IMR-90 (cell line): ENCODE measurements at regions not wholly inside any gene's neighbourhood (a gene's known extent, or its start where the extent isn't known, plus 50 kb on each side); places are given as distances from the start of the nearest gene placed in this dataset.

ENCODE experiments used
- ATAC-seq: fragments of 200-7000 bp; cut with Tn5 transposase; 2 replicates; pipeline ENCODE4 v1.9.1; 2020; ENCODE audit warnings: low read depth, mild to moderate bottlenecking, moderate library complexity
- BruUV-seq: library from RNA; stranded (reverse); fragments of 400-500 nt; replicated peaks from 2 replicates; lab custom pipeline; 2021; lab: Mats Ljungman, UMichigan
- CTCF ChIA-PET: fragments of 300-600 bp; formaldehyde crosslinking; extraction: SDS; loops from one replicate; lab custom pipeline; 2021; ENCODE audit warnings: antibody characterized with exemption; lab: Yijun Ruan, JAX
- POLR2A ChIA-PET: fragments of 300-600 bp; sonication (Branson Sonifier 250); formaldehyde crosslinking; loops from one replicate; lab custom pipeline; 2022; ENCODE audit warnings: antibody characterized with exemption; ENCODE audit not compliant: unreplicated experiment; lab: Charles Lee
- DNase-seq: peaks from one replicate; pipeline ENCODE4 v3.0.0; 2013
- H2AFZ ChIP-seq: replicated peaks from 2 replicates; pipeline ENCODE3; 2013; ENCODE audit warnings: low read length, mild to moderate bottlenecking; ENCODE audit not compliant: poor library complexity
- H2AK5ac ChIP-seq: 2 replicates; pipeline ENCODE4 v1.6.1; 2013; ENCODE audit warnings: low read depth, low read length, inconsistent platforms
- H2AK9ac ChIP-seq: replicated peaks from 2 replicates; pipeline ENCODE3; 2013; ENCODE audit warnings: mild to moderate bottlenecking, low read depth, low read length, moderate library complexity; ENCODE audit not compliant: poor library complexity
- H2BK120ac ChIP-seq: 2 replicates; pipeline ENCODE4 v1.6.1; 2013; ENCODE audit warnings: low read depth, low read length, inconsistent platforms
- H2BK15ac ChIP-seq: 3 replicates; pipeline ENCODE4 v1.6.1; 2013; ENCODE audit warnings: low read depth, low read length, inconsistent platforms
- H2BK20ac ChIP-seq: 2 replicates; pipeline ENCODE4 v1.6.1; 2013; ENCODE audit warnings: low read depth, mild to moderate bottlenecking, inconsistent platforms, low read length, moderate library complexity
- H2BK5ac ChIP-seq: 2 replicates; pipeline ENCODE4 v1.6.1; 2013; ENCODE audit warnings: mild to moderate bottlenecking, low read depth, low read length, inconsistent platforms; ENCODE audit not compliant: poor library complexity, severe bottlenecking
- H3K14ac ChIP-seq: replicated peaks from 2 replicates; pipeline ENCODE4 v1.6.1; 2013; ENCODE audit warnings: low read depth, low read length, inconsistent platforms
- H3K18ac ChIP-seq: 2 replicates; pipeline ENCODE4 v1.6.1; 2013; ENCODE audit warnings: low read depth, low read length, control low read depth
- H3K23ac ChIP-seq: 2 replicates; pipeline ENCODE4 v1.6.1; 2013; ENCODE audit warnings: low read depth, low read length, inconsistent platforms
- H3K27ac ChIP-seq: 2 replicates; pipeline ENCODE4 v1.5.1; 2013; ENCODE audit warnings: mild to moderate bottlenecking, control low read depth, low read length; ENCODE audit not compliant: insufficient read depth
- H3K27me3 ChIP-seq: 2 replicates; pipeline ENCODE4 v1.6.1; 2013; ENCODE audit warnings: low read length; ENCODE audit not compliant: control insufficient read depth, insufficient read depth
- H3K36me3 ChIP-seq: 2 replicates; pipeline ENCODE4 v1.6.1; 2013; ENCODE audit warnings: low read length, mixed read lengths; ENCODE audit not compliant: control insufficient read depth, insufficient read depth
- H3K4ac ChIP-seq: 2 replicates; pipeline ENCODE4 v1.6.1; 2013; ENCODE audit warnings: low read depth, low read length, inconsistent platforms
- H3K4me1 ChIP-seq: 2 replicates; pipeline ENCODE4 v1.6.1; 2013; ENCODE audit warnings: low read length, mixed read lengths; ENCODE audit not compliant: control insufficient read depth, insufficient read depth
- H3K4me2 ChIP-seq: 2 replicates; pipeline ENCODE4 v1.6.1; 2013; ENCODE audit warnings: low read depth, mild to moderate bottlenecking, control low read depth, low read length, moderate library complexity
- H3K4me3 ChIP-seq: 2 replicates; pipeline ENCODE4 v1.5.1; 2013; ENCODE audit warnings: low read depth, mild to moderate bottlenecking, control low read depth, low read length, moderate library complexity; ENCODE audit not compliant: insufficient read depth
- H3K56ac ChIP-seq: 2 replicates; pipeline ENCODE4 v1.6.1; 2013; ENCODE audit warnings: low read length, inconsistent platforms; ENCODE audit not compliant: insufficient read depth; ENCODE audit errors: extremely low read depth
- H3K79me1 ChIP-seq, 2 experiments: 2 replicates each; pipeline ENCODE4 v1.6.1; 2013; ENCODE audit warnings: low read length in 2 of 2, inconsistent platforms in 1 of 2, low read depth in 1 of 2
- H3K9ac ChIP-seq: 2 replicates; pipeline ENCODE4 v1.6.1; 2013; ENCODE audit warnings: low read depth, low read length, control low read depth
- H3K9me1 ChIP-seq: 2 replicates; pipeline ENCODE4 v1.6.1; 2013; ENCODE audit warnings: low read length, inconsistent platforms; ENCODE audit not compliant: insufficient read depth
- H3K9me3 ChIP-seq: 2 replicates; pipeline ENCODE4 v1.6.1; 2013; ENCODE audit warnings: low read length; ENCODE audit not compliant: control insufficient read depth, insufficient read depth
- H4K20me1 ChIP-seq: 2 replicates; pipeline ENCODE4 v1.6.1; 2013; ENCODE audit warnings: low read length, inconsistent platforms; ENCODE audit not compliant: insufficient read depth
- H4K5ac ChIP-seq: 2 replicates; pipeline ENCODE4 v1.6.1; 2013; ENCODE audit warnings: mild to moderate bottlenecking, low read depth, low read length, control low read depth
- H4K8ac ChIP-seq, 2 experiments: 2 replicates each; pipeline ENCODE4 v1.6.1; 2013; ENCODE audit warnings: low read depth in 2 of 2, low read length in 2 of 2, control low read depth in 1 of 2, inconsistent platforms in 1 of 2
- H4K91ac ChIP-seq: 2 replicates; pipeline ENCODE4 v1.6.1; 2013; ENCODE audit warnings: low read depth, low read length, inconsistent platforms; ENCODE audit not compliant: insufficient read depth
- BHLHE40 ChIP-seq: fragments of 150-350 bp; IDR thresholded peaks from 2 replicates; pipeline ENCODE4 v1.6.1; 2016; ENCODE audit warnings: mild to moderate bottlenecking, low read depth, low read length
- CEBPB ChIP-seq: IDR thresholded peaks from 2 replicates; pipeline ENCODE4 v1.6.1; 2012; ENCODE audit warnings: low read depth, low read length, improper control_type of control experiment
- CHD1 ChIP-seq: IDR thresholded peaks from 2 replicates; pipeline ENCODE4 v1.6.1; 2012; ENCODE audit warnings: low read depth, low read length, improper control_type of control experiment
- FOS ChIP-seq: fragments of 150-350 bp; IDR thresholded peaks from 2 replicates; pipeline ENCODE4 v1.6.1; 2016; ENCODE audit warnings: low read depth, low read length
- MAFK ChIP-seq: IDR thresholded peaks from 2 replicates; pipeline ENCODE4 v1.6.1; 2012; ENCODE audit warnings: low read depth, low read length, improper control_type of control experiment
- MAZ ChIP-seq: IDR thresholded peaks from 2 replicates; pipeline ENCODE4 v1.6.1; 2012; ENCODE audit warnings: low read depth, mild to moderate bottlenecking, low read length, improper control_type of control experiment, moderate library complexity, borderline replicate concordance
- MXI1 ChIP-seq: IDR thresholded peaks from 2 replicates; pipeline ENCODE4 v1.6.1; 2012; ENCODE audit warnings: low read depth, mild to moderate bottlenecking, low read length, moderate library complexity, borderline replicate concordance
- NFE2L2 ChIP-seq: fragments of 150-350 bp; IDR thresholded peaks from 2 replicates; pipeline ENCODE4 v1.6.1; 2016; ENCODE audit warnings: low read depth, mild to moderate bottlenecking, low read length
- POLR2A ChIP-seq: IDR thresholded peaks from 2 replicates; pipeline ENCODE4 v1.6.1; 2012; ENCODE audit warnings: mild to moderate bottlenecking, low read depth, low read length
- RAD21 ChIP-seq: IDR thresholded peaks from 2 replicates; pipeline ENCODE4 v1.6.1; 2012; ENCODE audit warnings: low read length, improper control_type of control experiment
- RCOR1 ChIP-seq: IDR thresholded peaks from 2 replicates; pipeline ENCODE4 v1.6.1; 2012; ENCODE audit warnings: mild to moderate bottlenecking, low read length, improper control_type of control experiment; ENCODE audit not compliant: insufficient replicate concordance
- RFX5 ChIP-seq: IDR thresholded peaks from 2 replicates; pipeline ENCODE4 v1.8.0; 2012; ENCODE audit warnings: low read depth, mild to moderate bottlenecking, low read length, moderate library complexity
- SMC3 ChIP-seq: fragments of 150-350 bp; IDR thresholded peaks from 2 replicates; pipeline ENCODE4 v1.6.1; 2016; ENCODE audit warnings: low read depth, mild to moderate bottlenecking, antibody characterized with exemption, low read length, moderate library complexity
- WGBS, 2 experiments: methylation state at CpG; one replicate each; pipeline versions ENCODE4 v1.1.5 to v1.1.7; 2013; ENCODE audit warnings: missing lambda C conversion rate in 2 of 2; ENCODE audit not compliant: insufficient read length in 1 of 2; ENCODE audit errors: extremely low coverage in 2 of 2; 5-methylcytosine and 5-hydroxymethylcytosine counted together
- dilution Hi-C: fragments of 300-500 bp; cut with HindIII; formaldehyde crosslinking; loops from one replicate; pipeline ENCODE4 v1.14.3; 2018; ENCODE audit warnings: low sequenced_read_pairs; ENCODE audit not compliant: unreplicated experiment
- in situ Hi-C: fragments of 300-500 bp; cut with MboI; formaldehyde crosslinking; loops from 3 replicates; pipeline ENCODE4 v1.14.3; 2019; ENCODE audit warnings: low sequenced_read_pairs, inconsistent platforms, mixed read lengths
- intact Hi-C: fragments of 100-400 bp; cut with micrococcal nuclease; formaldehyde crosslinking; loops from 2 replicates; pipeline ENCODE4 v1.10.0; 2022
- TF ChIP-seq, protein P1 (sequence below): conservative IDR thresholded peaks from 2 replicates; pipeline ENCODE4 v1.5.1; 2012; ENCODE audit warnings: mild to moderate bottlenecking, low read depth, low read length, improper control_type of control experiment
- TF ChIP-seq, protein P2 (sequence below): fragments of 150-350 bp; IDR thresholded peaks from 2 replicates; pipeline ENCODE4 v1.6.1; 2016; ENCODE audit warnings: low read depth, mild to moderate bottlenecking, low read length, moderate library complexity, borderline replicate concordance
- TF ChIP-seq, protein P3 (sequence below): fragments of 150-350 bp; IDR thresholded peaks from 2 replicates; pipeline ENCODE4 v1.6.1; 2017; ENCODE audit warnings: mild to moderate bottlenecking, antibody characterized with exemption, low read length, low read depth

DNA sequence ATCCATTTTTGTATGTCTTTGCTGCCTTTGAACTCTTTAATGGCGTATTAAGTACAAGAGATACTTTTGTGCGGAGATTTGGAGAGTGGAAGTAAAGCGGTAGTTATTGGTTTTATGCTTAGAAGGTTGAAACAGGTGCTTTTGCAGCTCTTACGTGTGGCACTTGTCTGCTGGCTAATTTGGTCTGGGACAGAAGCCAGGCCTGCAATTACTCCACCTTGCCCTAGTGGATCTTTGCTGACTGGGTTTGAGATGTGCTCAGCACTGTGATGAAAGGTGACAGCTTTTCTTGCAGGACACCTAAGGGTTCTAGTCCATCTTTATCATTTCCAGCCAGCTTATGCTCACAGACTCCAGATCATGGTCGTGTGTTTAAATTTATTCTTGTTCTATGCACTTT is 252.5 kb downstream of the RPL10L start:
- CTCF ChIA-PET: no interaction called here
- Histone ChIP-seq H3K4me1 (no peaks in the 10 kb centered on the region), H3K27ac (no peak overlapping the region), H3K14ac (no peak overlapping the region), H2AK5ac (no peak overlapping the region), H3K4me3 (no peak overlapping the region), H2BK120ac (no peak overlapping the region), H3K79me1 (no peaks in the 10 kb centered on the region), H3K23ac (no peak overlapping the region), H4K8ac (no peak overlapping the region), H3K18ac (no peak overlapping the region), H3K9me1 (no peaks in the 10 kb centered on the region), H2BK20ac (no peak overlapping the region), H3K4ac (no peak overlapping the region), H2BK5ac (no peak overlapping the region), H4K20me1 (no peaks in the 10 kb centered on the region), H2AFZ (no peak overlapping the region), H3K9ac (no peak overlapping the region), H2AK9ac (no peak overlapping the region), H4K91ac (no peak overlapping the region), H3K36me3 (no peaks in the 10 kb centered on the region), H2BK15ac (no peak overlapping the region), H4K5ac (no peak overlapping the region), H3K56ac (no peak overlapping the region), H3K4me2 (no peak overlapping the region), H3K27me3 (no peaks in the 10 kb centered on the region), H3K9me3 (peaks cover 4% of the 10 kb centered on the region)
- no peak for TF ChIP-seq BHLHE40
- TF ChIP-seq RAD21: no peak
- no peak for TF ChIP-seq CHD1
- TF ChIP-seq RCOR1: no peak
- TF ChIP-seq, protein P1, sequence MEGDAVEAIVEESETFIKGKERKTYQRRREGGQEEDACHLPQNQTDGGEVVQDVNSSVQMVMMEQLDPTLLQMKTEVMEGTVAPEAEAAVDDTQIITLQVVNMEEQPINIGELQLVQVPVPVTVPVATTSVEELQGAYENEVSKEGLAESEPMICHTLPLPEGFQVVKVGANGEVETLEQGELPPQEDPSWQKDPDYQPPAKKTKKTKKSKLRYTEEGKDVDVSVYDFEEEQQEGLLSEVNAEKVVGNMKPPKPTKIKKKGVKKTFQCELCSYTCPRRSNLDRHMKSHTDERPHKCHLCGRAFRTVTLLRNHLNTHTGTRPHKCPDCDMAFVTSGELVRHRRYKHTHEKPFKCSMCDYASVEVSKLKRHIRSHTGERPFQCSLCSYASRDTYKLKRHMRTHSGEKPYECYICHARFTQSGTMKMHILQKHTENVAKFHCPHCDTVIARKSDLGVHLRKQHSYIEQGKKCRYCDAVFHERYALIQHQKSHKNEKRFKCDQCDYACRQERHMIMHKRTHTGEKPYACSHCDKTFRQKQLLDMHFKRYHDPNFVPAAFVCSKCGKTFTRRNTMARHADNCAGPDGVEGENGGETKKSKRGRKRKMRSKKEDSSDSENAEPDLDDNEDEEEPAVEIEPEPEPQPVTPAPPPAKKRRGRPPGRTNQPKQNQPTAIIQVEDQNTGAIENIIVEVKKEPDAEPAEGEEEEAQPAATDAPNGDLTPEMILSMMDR: no peak
- TF ChIP-seq, protein P2, sequence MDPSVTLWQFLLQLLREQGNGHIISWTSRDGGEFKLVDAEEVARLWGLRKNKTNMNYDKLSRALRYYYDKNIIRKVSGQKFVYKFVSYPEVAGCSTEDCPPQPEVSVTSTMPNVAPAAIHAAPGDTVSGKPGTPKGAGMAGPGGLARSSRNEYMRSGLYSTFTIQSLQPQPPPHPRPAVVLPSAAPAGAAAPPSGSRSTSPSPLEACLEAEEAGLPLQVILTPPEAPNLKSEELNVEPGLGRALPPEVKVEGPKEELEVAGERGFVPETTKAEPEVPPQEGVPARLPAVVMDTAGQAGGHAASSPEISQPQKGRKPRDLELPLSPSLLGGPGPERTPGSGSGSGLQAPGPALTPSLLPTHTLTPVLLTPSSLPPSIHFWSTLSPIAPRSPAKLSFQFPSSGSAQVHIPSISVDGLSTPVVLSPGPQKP: no peak
- TF ChIP-seq POLR2A: no peak
- no peak for TF ChIP-seq MAFK
- TF ChIP-seq, protein P3, sequence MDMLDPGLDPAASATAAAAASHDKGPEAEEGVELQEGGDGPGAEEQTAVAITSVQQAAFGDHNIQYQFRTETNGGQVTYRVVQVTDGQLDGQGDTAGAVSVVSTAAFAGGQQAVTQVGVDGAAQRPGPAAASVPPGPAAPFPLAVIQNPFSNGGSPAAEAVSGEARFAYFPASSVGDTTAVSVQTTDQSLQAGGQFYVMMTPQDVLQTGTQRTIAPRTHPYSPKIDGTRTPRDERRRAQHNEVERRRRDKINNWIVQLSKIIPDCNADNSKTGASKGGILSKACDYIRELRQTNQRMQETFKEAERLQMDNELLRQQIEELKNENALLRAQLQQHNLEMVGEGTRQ: no peak
- TF ChIP-seq SMC3: no peak
- no peak for TF ChIP-seq NFE2L2
- no peak for TF ChIP-seq MAZ
- TF ChIP-seq FOS: no peak
- no peak for TF ChIP-seq RFX5
- TF ChIP-seq MXI1: no peak
- TF ChIP-seq CEBPB: no peak
- ATAC-seq (no peak), DNase-seq (no peak)
- dilution Hi-C loops: no loop called here
- POLR2A ChIA-PET: no interaction called here
- in situ Hi-C loops: no loop called here
- no CpG with 5 or more reads among the region's 5 CpGs for WGBS, 2 experiments
- intact Hi-C loops: no loop called here
- no TSS peak for BruUV-seq
